BE2C (cell line): ENCODE measurements at regions not wholly inside any gene's neighbourhood (a gene's known extent, or its start where the extent isn't known, plus 50 kb on each side); places are given as distances from the start of the nearest gene placed in this dataset.

Source experiments
- DNase-seq: peaks from one replicate; pipeline ENCODE4 v3.0.0-alpha.2; 2020
- H3K27me3 ChIP-seq: fragments of 250-450 bp; sonication (Bioruptor Pico); 2 replicates; pipeline ENCODE4 v1.5.1; 2020; ENCODE audit warnings: mild to moderate bottlenecking
- H3K36me3 ChIP-seq: fragments of 250-450 bp; sonication (Bioruptor Pico); 2 replicates; pipeline ENCODE4 v1.5.1; 2020; ENCODE audit warnings: mild to moderate bottlenecking
- H3K4me1 ChIP-seq: fragments of 250-450 bp; sonication (Bioruptor Pico); 2 replicates; pipeline ENCODE4 v1.5.1; 2020
- H3K4me3 ChIP-seq: 2 replicates; pipeline ENCODE4 v1.5.1; 2011; ENCODE audit warnings: low read depth, low read length
- H3K9me3 ChIP-seq: fragments of 250-450 bp; sonication (Bioruptor Pico); 2 replicates; pipeline ENCODE4 v1.5.1; 2020
- CTCF ChIP-seq: IDR thresholded peaks from 2 replicates; pipeline ENCODE4 v1.5.1; 2012; ENCODE audit warnings: mild to moderate bottlenecking, low read depth, low read length

GRCh38 chr11:19633276-19633675 is 79.4 kb upstream of the NAV2 start:
- Histone ChIP-seq H3K4me3 (no peak overlapping the region), H3K9me3 (no peaks in the 10 kb centered on the region), H3K36me3 (no peaks in the 10 kb centered on the region), H3K4me1 (no peaks in the 10 kb centered on the region), H3K27me3 (no peaks in the 10 kb centered on the region)
- DNase-seq, result no peak
- TF ChIP-seq CTCF, result no peak

GRCh38 chr11:19632499-19632834 is 80.2 kb upstream of the NAV2 start:
- TF ChIP-seq CTCF, result no peak
- no peaks in the 10 kb centered on the region for H3K27me3 ChIP-seq
- no peaks in the 10 kb centered on the region for H3K36me3 ChIP-seq
- H3K4me3 ChIP-seq, result no peak overlapping the region
- DNase-seq, result no peak
- no peaks in the 10 kb centered on the region for H3K9me3 ChIP-seq
- H3K4me1 ChIP-seq, result no peaks in the 10 kb centered on the region

- no peak for TF ChIP-seq CTCF
- H3K4me1 ChIP-seq, result no peaks in the 10 kb centered on the region
- H3K9me3 ChIP-seq, result no peaks in the 10 kb centered on the region
- no peaks in the 10 kb centered on the region for H3K36me3 ChIP-seq
- DNase-seq, result no peak
- H3K27me3 ChIP-seq, result no peaks in the 10 kb centered on the region
- H3K4me3 ChIP-seq, result no peak overlapping the region
Observed at GRCh38 chr11:19631712-19632498, 80.7 kb upstream of the NAV2 start.

GRCh38 chr11:19628018-19628417 is 84.6 kb upstream of the NAV2 start:
- H3K9me3 ChIP-seq, result no peaks in the 10 kb centered on the region
- H3K27me3 ChIP-seq, result no peaks in the 10 kb centered on the region
- DNase-seq, result no peak
- no peaks in the 10 kb centered on the region for H3K4me1 ChIP-seq
- no peak overlapping the region for H3K4me3 ChIP-seq
- no peak for TF ChIP-seq CTCF
- no peaks in the 10 kb centered on the region for H3K36me3 ChIP-seq

GRCh38 chr11:19627566-19627965 is 85.1 kb upstream of the NAV2 start:
- DNase-seq, result no peak
- H3K4me1 ChIP-seq, result no peaks in the 10 kb centered on the region
- TF ChIP-seq CTCF, result no peak
- H3K9me3 ChIP-seq, result no peaks in the 10 kb centered on the region
- H3K27me3 ChIP-seq, result no peaks in the 10 kb centered on the region
- no peak overlapping the region for H3K4me3 ChIP-seq
- H3K36me3 ChIP-seq, result no peaks in the 10 kb centered on the region

GRCh38 chr11:19625438-19625837 is 87.2 kb upstream of the NAV2 start:
- no peaks in the 10 kb centered on the region for H3K9me3 ChIP-seq
- DNase-seq, result no peak
- H3K27me3 ChIP-seq, result no peaks in the 10 kb centered on the region
- no peaks in the 10 kb centered on the region for H3K36me3 ChIP-seq
- TF ChIP-seq CTCF, result no peak
- no peaks in the 10 kb centered on the region for H3K4me1 ChIP-seq
- H3K4me3 ChIP-seq, result no peak overlapping the region
